H9 (cell line): ENCODE measurements at regions not wholly inside any gene's neighbourhood (a gene's known extent, or its start where the extent isn't known, plus 50 kb on each side); places are given as distances from the start of the nearest gene placed in this dataset.

Source experiments
- DNase-seq: peaks from one replicate; pipeline ENCODE4 v3.0.0-alpha.2; 2017
- H2AFZ ChIP-seq: one replicate; pipeline ENCODE4 v1.6.1; 2013; ENCODE audit warnings: mild to moderate bottlenecking, low read length, control low read depth, moderate library complexity
- H2AK5ac ChIP-seq: 2 replicates; pipeline ENCODE4 v1.6.1; 2013; ENCODE audit warnings: low read length, control low read depth, mixed read lengths; ENCODE audit not compliant: insufficient read length
- H2BK120ac ChIP-seq: one replicate; pipeline ENCODE4 v1.6.1; 2013; ENCODE audit warnings: low read depth, mild to moderate bottlenecking, low read length, control low read depth, inconsistent platforms; ENCODE audit not compliant: poor library complexity, severe bottlenecking
- H2BK12ac ChIP-seq: 2 replicates; pipeline ENCODE4 v1.6.1; 2013; ENCODE audit warnings: low read length, control low read depth, mixed read lengths, low read depth; ENCODE audit not compliant: insufficient read length
- H2BK15ac ChIP-seq: 2 replicates; pipeline ENCODE4 v1.6.1; 2013; ENCODE audit warnings: low read depth, low read length, control low read depth
- H2BK20ac ChIP-seq: one replicate; pipeline ENCODE4 v1.6.1; 2013; ENCODE audit warnings: low read depth, mild to moderate bottlenecking, low read length, control low read depth, inconsistent platforms; ENCODE audit not compliant: poor library complexity, severe bottlenecking
- H2BK5ac ChIP-seq: 2 replicates; pipeline ENCODE4 v1.6.1; 2013; ENCODE audit warnings: low read length, control low read depth, mixed read lengths; ENCODE audit not compliant: insufficient read length
- H3K14ac ChIP-seq: 2 replicates; pipeline ENCODE4 v1.6.1; 2013; ENCODE audit warnings: low read length, control low read depth; ENCODE audit not compliant: insufficient read depth
- H3K18ac ChIP-seq: 2 replicates; pipeline ENCODE4 v1.6.1; 2013; ENCODE audit warnings: low read depth, mild to moderate bottlenecking, mixed read lengths, low read length, control low read depth; ENCODE audit not compliant: insufficient read length
- H3K23ac ChIP-seq: 2 replicates; pipeline ENCODE4 v1.6.1; 2013; ENCODE audit warnings: low read length, control low read depth, mixed read lengths, low read depth; ENCODE audit not compliant: insufficient read length
- H3K23me2 ChIP-seq: 2 replicates; pipeline ENCODE4 v1.6.1; 2013; ENCODE audit warnings: low read depth, mild to moderate bottlenecking, mixed read lengths, low read length, control low read depth; ENCODE audit not compliant: insufficient read length, poor library complexity, severe bottlenecking
- H3K27ac ChIP-seq: 2 replicates; pipeline ENCODE4 v1.5.1; 2013; ENCODE audit warnings: low read length, control low read depth, mixed read lengths, low read depth; ENCODE audit not compliant: insufficient read length
- H3K27me3 ChIP-seq: 2 replicates; pipeline ENCODE4 v1.6.1; 2013; ENCODE audit warnings: low read length, control low read depth, inconsistent platforms; ENCODE audit not compliant: insufficient read depth
- H3K4ac ChIP-seq: 2 replicates; pipeline ENCODE4 v1.6.1; 2013; ENCODE audit warnings: low read depth, mild to moderate bottlenecking, control low read depth, inconsistent platforms, low read length, moderate library complexity
- H3K4me1 ChIP-seq: 2 replicates; pipeline ENCODE4 v1.6.1; 2013; ENCODE audit warnings: low read length, control low read depth, inconsistent platforms; ENCODE audit not compliant: insufficient read depth
- H3K4me2 ChIP-seq: 2 replicates; pipeline ENCODE4 v1.6.1; 2013; ENCODE audit warnings: low read length, control low read depth, mixed read lengths; ENCODE audit not compliant: insufficient read length, insufficient read depth
- H3K56ac ChIP-seq: 2 replicates; pipeline ENCODE4 v1.6.1; 2013; ENCODE audit warnings: low read depth, mild to moderate bottlenecking, mixed read lengths, low read length, control low read depth; ENCODE audit not compliant: insufficient read length
- H3K79me1 ChIP-seq: 2 replicates; pipeline ENCODE4 v1.6.1; 2013; ENCODE audit warnings: low read depth, mild to moderate bottlenecking, moderate library complexity, low read length, control low read depth, inconsistent platforms; ENCODE audit not compliant: insufficient read depth, poor library complexity, severe bottlenecking
- H3K79me2 ChIP-seq: 2 replicates; pipeline ENCODE4 v1.6.1; 2013; ENCODE audit warnings: low read length, control low read depth, inconsistent platforms; ENCODE audit not compliant: insufficient read depth
- H3K9ac ChIP-seq: 2 replicates; pipeline ENCODE4 v1.6.1; 2013; ENCODE audit warnings: low read length, control low read depth, mixed read lengths; ENCODE audit not compliant: insufficient read length; ENCODE audit errors: extremely low read depth
- H3K9me3 ChIP-seq: one replicate; pipeline ENCODE4 v1.6.1; 2013; ENCODE audit warnings: low read depth, low read length, inconsistent platforms; ENCODE audit not compliant: control insufficient read depth
- H3T11ph ChIP-seq: one replicate; pipeline ENCODE4 v1.6.1; 2013; ENCODE audit warnings: mild to moderate bottlenecking, low read length, control low read depth, inconsistent platforms
- H4K20me1 ChIP-seq: one replicate; pipeline ENCODE4 v1.6.1; 2013; ENCODE audit not compliant: control insufficient read depth, insufficient read length, insufficient read depth
- H4K5ac ChIP-seq: 2 replicates; pipeline ENCODE4 v1.6.1; 2013; ENCODE audit warnings: low read depth, mild to moderate bottlenecking, mixed read lengths, low read length, control low read depth; ENCODE audit not compliant: insufficient read length
- H4K8ac ChIP-seq: replicated peaks from 2 replicates; pipeline ENCODE4 v1.6.1; 2013; ENCODE audit warnings: low read length, control low read depth, mixed read lengths, low read depth; ENCODE audit not compliant: insufficient read length
- H4K91ac ChIP-seq: 2 replicates; pipeline ENCODE4 v1.6.1; 2013; ENCODE audit warnings: low read depth, mild to moderate bottlenecking, moderate library complexity, mixed read lengths, low read length, control low read depth; ENCODE audit not compliant: insufficient read length
- H3K27ac Mint-ChIP-seq, 3 experiments: 2 replicates in 2 of 3; 3 replicates in 1 of 3; pipeline ENCODE4 v1.8.0; 2020 to 2021; ENCODE audit warnings: mixed read lengths in 3 of 3, mild to moderate bottlenecking in 1 of 3, moderate library complexity in 1 of 3
- H3K27me3 Mint-ChIP-seq: 2 replicates; pipeline ENCODE4 v1.8.0; 2021; ENCODE audit warnings: low read depth, mild to moderate bottlenecking, moderate library complexity, mixed read lengths
- H3K36me3 Mint-ChIP-seq, 3 experiments: 2 replicates in 2 of 3; 3 replicates in 1 of 3; pipeline ENCODE4 v1.8.0; 2020 to 2021; ENCODE audit warnings: low read depth in 3 of 3, mixed read lengths in 3 of 3; ENCODE audit not compliant: insufficient read depth in 1 of 3
- H3K4me1 Mint-ChIP-seq, 2 experiments: 2 replicates each; pipeline ENCODE4 v1.8.0; 2020; ENCODE audit warnings: mixed read lengths in 2 of 2
- H3K4me3 Mint-ChIP-seq, 2 experiments: 2 replicates in 1 of 2; 3 replicates in 1 of 2; pipeline ENCODE4 v1.8.0; 2020 to 2021; ENCODE audit warnings: mild to moderate bottlenecking in 2 of 2, mixed read lengths in 2 of 2, moderate library complexity in 1 of 2
- H3K9me3 Mint-ChIP-seq, 2 experiments: 2 replicates in 1 of 2; 3 replicates in 1 of 2; pipeline ENCODE4 v1.8.0; 2020; ENCODE audit warnings: mild to moderate bottlenecking in 2 of 2, mixed read lengths in 2 of 2, moderate library complexity in 1 of 2
- CTCF ChIP-seq: fragments of 200-600 bp; sonication (generic); conservative IDR thresholded peaks from 3 replicates; pipeline ENCODE4 v1.8.0; 2021; ENCODE audit warnings: antibody characterized with exemption, mild to moderate bottlenecking
- WGBS: extraction: QIAGEN DNeasy Blood & Tissue Kit; methylation state at CpG from one replicate; pipeline ENCODE4 v1.1.7; 2013; ENCODE audit warnings: missing lambda C conversion rate, low lambda C conversion rate, mixed read lengths; ENCODE audit not compliant: insufficient read length; ENCODE audit errors: extremely low coverage; 5-methylcytosine and 5-hydroxymethylcytosine counted together

GRCh38 chr5:164470312-164470711 is 964.9 kb downstream of the MAT2B start:
- H3K36me3 Mint-ChIP-seq, result peaks cover 0 to 8% (median 0%) of the 10 kb centered on the region in 3 experiments; a peak in 2 of 7 replicates
- no peak overlapping the region for H4K5ac ChIP-seq
- WGBS, result no CpG with 5 or more reads among the region's 1 CpG
- H3K27ac ChIP-seq, result no peak overlapping the region
- H2BK15ac ChIP-seq, result no peak overlapping the region
- H3K56ac ChIP-seq, result no peak overlapping the region
- no peak overlapping the region for H2BK12ac ChIP-seq
- no peak overlapping the region for H2BK20ac ChIP-seq
- H3K4me3 Mint-ChIP-seq, result no peak overlapping the region
- no peaks in the 10 kb centered on the region for H3K27me3 ChIP-seq
- H2BK120ac ChIP-seq, result no peak overlapping the region
- H4K91ac ChIP-seq, result no peak overlapping the region
- no peaks in the 10 kb centered on the region for H3K79me2 ChIP-seq
- H3K4me1 Mint-ChIP-seq, result peaks cover 6 to 8% of the 10 kb centered on the region in 2 experiments; a peak in 3 of 4 replicates
- H3K23ac ChIP-seq, result no peak overlapping the region
- H3K9me3 ChIP-seq, result no peaks in the 10 kb centered on the region
- no peak overlapping the region for H3K9ac ChIP-seq
- H3K79me1 ChIP-seq, result no peaks in the 10 kb centered on the region
- no peaks in the 10 kb centered on the region for H3K27me3 Mint-ChIP-seq
- peaks cover 0 to 7% of the 10 kb centered on the region in 2 experiments; a peak in 4 of 5 replicates for H3K9me3 Mint-ChIP-seq
- no peak overlapping the region for H3T11ph ChIP-seq
- H3K18ac ChIP-seq, result no peak overlapping the region
- no peaks in the 10 kb centered on the region for H3K23me2 ChIP-seq
- no peak overlapping the region for H4K8ac ChIP-seq
- TF ChIP-seq CTCF, result no peak
- DNase-seq, result no peak
- no peak overlapping the region for H3K14ac ChIP-seq
- H2AFZ ChIP-seq, result no peak overlapping the region
- H4K20me1 ChIP-seq, result no peaks in the 10 kb centered on the region
- no peak overlapping the region for H3K4me2 ChIP-seq
- no peak overlapping the region for H2BK5ac ChIP-seq
- no peak overlapping the region for H3K4ac ChIP-seq
- H3K27ac Mint-ChIP-seq, result 0 out of 7 replicates have a peak overlapping the region, but pooled peaks of 1 of the 3 experiments have one; percentile 16
- no peaks in the 10 kb centered on the region for H3K4me1 ChIP-seq
- H2AK5ac ChIP-seq, result no peak overlapping the region
